Inflammatory macrophage treated with lipopolysaccharide for 4 hours (primary cell): ENCODE measurements at regions not wholly inside any gene's neighbourhood (a gene's known extent, or its start where the extent isn't known, plus 50 kb on each side); places are given as distances from the start of the nearest gene placed in this dataset.
"Not testable (repeated sequence)": the region's sequence is repeated elsewhere in the genome, so short reads cannot be mapped to it uniquely, and the experiment has no call there.

ENCODE experiments used
- DNase-seq: peaks from one replicate; pipeline ENCODE4 v3.0.0-alpha.2; 2020

GRCh38 chr5:124873188-124873587 lies 126.7 kb upstream of the ZNF608 start:
- DNase-seq: no peak

- no peak for DNase-seq
Measured at GRCh38 chr5:124873713-124874112, 127.3 kb upstream of the ZNF608 start.

- no peak for DNase-seq
Measured at GRCh38 chr5:124876566-124876965, 130.1 kb upstream of the ZNF608 start.

GRCh38 chr5:124876983-124877382 lies 130.5 kb upstream of the ZNF608 start:
- no peak for DNase-seq

GRCh38 chr5:124877501-124878146 lies 131.2 kb upstream of the ZNF608 start:
- no peak for DNase-seq

- DNase-seq: peak; percentile 55
Measured at GRCh38 chr5:124878583-124879342, 132.3 kb upstream of the ZNF608 start.

- DNase-seq: peak; percentile 34
Measured at GRCh38 chr5:124880903-124881697, 134.7 kb upstream of the ZNF608 start.

GRCh38 chr5:124883681-124884080 lies 137.2 kb upstream of the ZNF608 start:
- DNase-seq: no peak

GRCh38 chr5:124884114-124884513 lies 137.7 kb upstream of the ZNF608 start:
- no peak for DNase-seq

GRCh38 chr5:124885490-124885889 lies 139.1 kb upstream of the ZNF608 start:
- no peak for DNase-seq

GRCh38 chr5:124887223-124887622 lies 140.8 kb upstream of the ZNF608 start:
- DNase-seq: no peak

GRCh38 chr5:124888050-124888506 lies 141.6 kb upstream of the ZNF608 start:
- no peak for DNase-seq

GRCh38 chr5:124888622-124889485 lies 142.4 kb upstream of the ZNF608 start:
- no peak for DNase-seq

- no peak for DNase-seq
Measured at GRCh38 chr5:124889486-124889825, 143.0 kb upstream of the ZNF608 start.

GRCh38 chr5:124889850-124890249 lies 143.4 kb upstream of the ZNF608 start:
- DNase-seq: no peak

- DNase-seq: not testable (repeated sequence)
Measured at GRCh38 chr5:124890442-124890841, 144.0 kb upstream of the ZNF608 start.

- no peak for DNase-seq
Measured at GRCh38 chr5:124891179-124891578, 144.7 kb upstream of the ZNF608 start.

GRCh38 chr5:124892185-124892848 lies 145.9 kb upstream of the ZNF608 start:
- DNase-seq: no peak

- no peak for DNase-seq
Measured at GRCh38 chr5:124894541-124894940, 148.1 kb upstream of the ZNF608 start.

GRCh38 chr5:124895236-124895635 lies 148.8 kb upstream of the ZNF608 start:
- DNase-seq: no peak

GRCh38 chr5:124901081-124901480 lies 154.6 kb upstream of the ZNF608 start:
- no peak for DNase-seq
